ACC112 (cell line): ENCODE measurements at regions not wholly inside any gene's neighbourhood (a gene's known extent, or its start where the extent isn't known, plus 50 kb on each side); places are given as distances from the start of the nearest gene placed in this dataset.
"Not testable (repeated sequence)": the region's sequence is repeated elsewhere in the genome, so short reads cannot be mapped to it uniquely, and the experiment has no call there.

Experiments used
- H2AFZ ChIP-seq: fragments of 200-600 bp; sonication (generic); one replicate; pipeline ENCODE4 v1.6.0; 2017; ENCODE audit warnings: antibody characterized with exemption, low read length; ENCODE audit not compliant: unreplicated experiment
- H3K27ac ChIP-seq: fragments of 200-600 bp; sonication (generic); 2 replicates; pipeline ENCODE4 v1.5.1; 2014; ENCODE audit warnings: low read depth, mild to moderate bottlenecking, antibody characterized with exemption, low read length, moderate library complexity
- H3K27me3 ChIP-seq: fragments of 200-600 bp; sonication (generic); 2 replicates; pipeline ENCODE4 v1.6.1; 2014; ENCODE audit warnings: mild to moderate bottlenecking, antibody characterized with exemption, low read length, moderate library complexity, mixed read lengths; ENCODE audit not compliant: insufficient read depth
- H3K36me3 ChIP-seq: fragments of 200-600 bp; sonication (generic); 2 replicates; pipeline ENCODE4 v1.6.1; 2016; ENCODE audit warnings: mild to moderate bottlenecking, antibody characterized with exemption, low read length, moderate library complexity, mixed read lengths; ENCODE audit not compliant: insufficient read depth
- H3K4me1 ChIP-seq: fragments of 200-600 bp; sonication (generic); one replicate; pipeline ENCODE4 v1.6.1; 2016; ENCODE audit warnings: low read length, mixed read lengths; ENCODE audit not compliant: insufficient read depth, unreplicated experiment, control insufficient read depth
- H3K4me3 ChIP-seq: fragments of 200-600 bp; sonication (generic); 2 replicates; pipeline ENCODE4 v1.5.1; 2014; ENCODE audit warnings: mild to moderate bottlenecking, low read depth, low read length
- H3K79me2 ChIP-seq: fragments of 200-600 bp; sonication (generic); one replicate; pipeline ENCODE4 v1.6.0; 2016; ENCODE audit warnings: low read length; ENCODE audit not compliant: control insufficient read depth, unreplicated experiment, insufficient read depth

GRCh38 chr3:75180945-75181298, 483.2 kb upstream of the FRG2C start:
- Histone ChIP-seq H3K79me2 (no peaks in the 10 kb centered on the region), H3K4me3 (no peak overlapping the region), H3K36me3 (no peaks in the 10 kb centered on the region), H3K27me3 (peaks cover 7% of the 10 kb centered on the region; the same call in 1 of the 2 replicates), H2AFZ (no peak overlapping the region), H3K4me1 (no peaks in the 10 kb centered on the region), H3K27ac (no peak overlapping the region)

- Histone ChIP-seq H2AFZ (no peak overlapping the region), H3K79me2 (no peaks in the 10 kb centered on the region), H3K4me3 (no peak overlapping the region), H3K27ac (no peak overlapping the region), H3K36me3 (no peaks in the 10 kb centered on the region), H3K27me3 (peaks cover 16% of the 10 kb centered on the region), H3K4me1 (no peaks in the 10 kb centered on the region)
Observed at GRCh38 chr3:75188962-75189361, 475.2 kb upstream of the FRG2C start.

GRCh38 chr3:75192146-75192616, 471.9 kb upstream of the FRG2C start:
- Histone ChIP-seq H3K27me3 (peaks cover 28% of the 10 kb centered on the region), H3K4me3 (no peak overlapping the region), H3K27ac (no peak overlapping the region), H3K36me3 (no peaks in the 10 kb centered on the region), H3K4me1 (no peaks in the 10 kb centered on the region), H2AFZ (no peak overlapping the region), H3K79me2 (no peaks in the 10 kb centered on the region)

GRCh38 chr3:75193797-75194196, 470.3 kb upstream of the FRG2C start:
- Histone ChIP-seq H3K79me2 (no peaks in the 10 kb centered on the region), H3K27me3 (peaks cover 35% of the 10 kb centered on the region), H3K36me3 (no peaks in the 10 kb centered on the region), H2AFZ (no peak overlapping the region), H3K4me1 (no peaks in the 10 kb centered on the region), H3K4me3 (no peak overlapping the region), H3K27ac (no peak overlapping the region)

- H3K27me3 ChIP-seq, H3K27ac ChIP-seq, H3K4me1 ChIP-seq, H2AFZ ChIP-seq, H3K36me3 ChIP-seq, H3K4me3 ChIP-seq, H3K79me2 ChIP-seq: not testable (repeated sequence)
Observed at GRCh38 chr3:75214332-75214731, 449.8 kb upstream of the FRG2C start.

- H3K36me3 ChIP-seq, result no peaks in the 10 kb centered on the region
- no peaks in the 10 kb centered on the region for H3K4me1 ChIP-seq
- no peak overlapping the region for H3K4me3 ChIP-seq
- no peak overlapping the region for H3K27ac ChIP-seq
- no peaks in the 10 kb centered on the region for H3K79me2 ChIP-seq
- H3K27me3 ChIP-seq, result no peaks in the 10 kb centered on the region
- no peak overlapping the region for H2AFZ ChIP-seq
Observed at GRCh38 chr3:75218577-75218976, 445.6 kb upstream of the FRG2C start.

GRCh38 chr3:75220932-75221331, 443.2 kb upstream of the FRG2C start:
- Histone ChIP-seq H2AFZ (no peak overlapping the region), H3K79me2 (no peaks in the 10 kb centered on the region), H3K27me3 (no peaks in the 10 kb centered on the region), H3K36me3 (no peaks in the 10 kb centered on the region), H3K4me1 (no peaks in the 10 kb centered on the region), H3K4me3 (no peak overlapping the region), H3K27ac (no peak overlapping the region)

- H3K27ac ChIP-seq, result no peak overlapping the region
- no peak overlapping the region for H2AFZ ChIP-seq
- H3K36me3 ChIP-seq, result no peaks in the 10 kb centered on the region
- no peaks in the 10 kb centered on the region for H3K27me3 ChIP-seq
- H3K4me1 ChIP-seq, result no peaks in the 10 kb centered on the region
- H3K79me2 ChIP-seq, result no peaks in the 10 kb centered on the region
- no peak overlapping the region for H3K4me3 ChIP-seq
Observed at GRCh38 chr3:75224412-75224811, 439.7 kb upstream of the FRG2C start.

- H3K4me3 ChIP-seq, result no peak overlapping the region
- no peak overlapping the region for H2AFZ ChIP-seq
- H3K27ac ChIP-seq, result no peak overlapping the region
- no peaks in the 10 kb centered on the region; the same call in 1 of the 2 replicates for H3K27me3 ChIP-seq
- H3K79me2 ChIP-seq, result no peaks in the 10 kb centered on the region
- no peaks in the 10 kb centered on the region for H3K4me1 ChIP-seq
- H3K36me3 ChIP-seq, result no peaks in the 10 kb centered on the region
Observed at GRCh38 chr3:75232216-75232615, 431.9 kb upstream of the FRG2C start.

GRCh38 chr3:75235631-75236030, 428.5 kb upstream of the FRG2C start:
- no peaks in the 10 kb centered on the region for H3K79me2 ChIP-seq
- no peaks in the 10 kb centered on the region for H3K36me3 ChIP-seq
- no peak overlapping the region for H2AFZ ChIP-seq
- no peak overlapping the region for H3K27ac ChIP-seq
- H3K27me3 ChIP-seq, result peaks cover 6% of the 10 kb centered on the region; the same call in 1 of the 2 replicates
- H3K4me1 ChIP-seq, result no peaks in the 10 kb centered on the region
- no peak overlapping the region for H3K4me3 ChIP-seq

- H3K4me1 ChIP-seq, result no peaks in the 10 kb centered on the region
- peaks cover 8% of the 10 kb centered on the region; the same call in 1 of the 2 replicates for H3K27me3 ChIP-seq
- H3K27ac ChIP-seq, result no peak overlapping the region
- H3K36me3 ChIP-seq, result no peaks in the 10 kb centered on the region
- H3K79me2 ChIP-seq, result no peaks in the 10 kb centered on the region
- no peak overlapping the region for H3K4me3 ChIP-seq
- H2AFZ ChIP-seq, result no peak overlapping the region
Observed at GRCh38 chr3:75237053-75237452, 427.1 kb upstream of the FRG2C start.
